HCT116 (cell line): ENCODE measurements at regions not wholly inside any gene's neighbourhood (a gene's known extent, or its start where the extent isn't known, plus 50 kb on each side); places are given as distances from the start of the nearest gene placed in this dataset.

Experiments used
- ATAC-seq: fragments of 200-7000 bp; cut with Tn5 transposase; 2 replicates; pipeline ENCODE4 v1.9.1; 2020; ENCODE audit warnings: mild to moderate bottlenecking, moderate library complexity
- BruUV-seq: library from RNA; stranded (reverse); fragments of 400-500 nt; replicated peaks from 2 replicates; lab custom pipeline; 2021; lab: Mats Ljungman, UMichigan
- CTCF ChIA-PET: fragments of 300-600 bp; sonication (Branson Sonifier 250); formaldehyde crosslinking; loops from one replicate; lab custom pipeline; 2021; ENCODE audit warnings: antibody characterized with exemption; lab: Charles Lee
- POLR2A ChIA-PET: fragments of 300-600, 350-600 bp; sonication (Branson Sonifier 250); formaldehyde crosslinking; loops from one replicate; lab custom pipeline; 2021; ENCODE audit warnings: antibody characterized with exemption; lab: Charles Lee
- RAD21 ChIA-PET, 2 experiments: fragments of 300-600 bp; sonication (Branson Sonifier 250); formaldehyde crosslinking; loops; one replicate each; lab custom pipeline; 2023; ENCODE audit warnings: low total read pairs in 2 of 2; ENCODE audit not compliant: uncharacterized antibody in 2 of 2, unreplicated experiment in 2 of 2, low non-redundant PET in 1 of 2; lab: Charles Lee
- DNase-seq: peaks from one replicate; pipeline ENCODE4 v3.0.0-alpha.2; 2010; ENCODE audit warnings: low read depth, low spot score
- H2AFZ ChIP-seq: fragments of 200-600 bp; shearing (Covaris generic), sonication (generic); 2 replicates; pipeline ENCODE4 v1.6.1; 2017; ENCODE audit warnings: low read depth, mixed run types, mixed read lengths, antibody characterized with exemption, low read length; ENCODE audit not compliant: poor library complexity, severe bottlenecking
- H3K27ac ChIP-seq: 2 replicates; pipeline ENCODE4 v1.5.1; 2012; ENCODE audit warnings: low read depth, low read length
- H3K27me3 ChIP-seq: fragments of 200-600 bp; sonication (generic); 2 replicates; pipeline ENCODE4 v1.6.1; 2016; ENCODE audit warnings: mixed run types, low read length, mixed read lengths; ENCODE audit not compliant: insufficient read depth
- H3K36me3 ChIP-seq, 2 experiments: fragments of 200-500 bp in 1 of 2; fragments of 200-600 bp in 1 of 2; sonication (Bioruptor generic) in 1 of 2; sonication (generic) in 1 of 2; 2 replicates each; pipeline versions ENCODE4 v1.5.1 to v1.6.1; 2014 to 2016; ENCODE audit warnings: low read length in 2 of 2, inconsistent platforms in 1 of 2, mixed read lengths in 1 of 2, mixed run types in 1 of 2; ENCODE audit not compliant: insufficient read depth in 2 of 2, control insufficient read depth in 1 of 2
- H3K4me1 ChIP-seq, 2 experiments: fragments of 200-600 bp in 1 of 2; sonication (generic) in 1 of 2; 2 replicates each; pipeline versions ENCODE4 v1.5.1 to v1.6.1; 2012 to 2017; ENCODE audit warnings: low read length in 2 of 2, inconsistent platforms in 1 of 2, mild to moderate bottlenecking in 1 of 2, mixed read lengths in 1 of 2, mixed run types in 1 of 2, moderate library complexity in 1 of 2; ENCODE audit not compliant: insufficient read depth in 2 of 2, control insufficient read depth in 1 of 2
- H3K4me2 ChIP-seq: fragments of 200-600 bp; sonication (generic); 2 replicates; pipeline ENCODE4 v1.6.1; 2017; ENCODE audit warnings: mixed run types, low read length, mixed read lengths
- H3K4me3 ChIP-seq, 2 experiments: fragments of 200-600 bp in 1 of 2; sonication (generic) in 1 of 2; replicated peaks in 1 of 2; 2 replicates each; pipeline ENCODE4 v1.5.1; 2011 to 2016; ENCODE audit warnings: low read length in 2 of 2, control low read depth in 1 of 2, low read depth in 1 of 2, mild to moderate bottlenecking in 1 of 2, mixed read lengths in 1 of 2, mixed run types in 1 of 2
- H3K79me2 ChIP-seq: fragments of 200-600 bp; sonication (generic); 2 replicates; pipeline ENCODE4 v1.6.1; 2017; ENCODE audit warnings: mild to moderate bottlenecking, mixed run types, low read length, moderate library complexity, mixed read lengths; ENCODE audit not compliant: insufficient read depth
- H3K9ac ChIP-seq: fragments of 200-600 bp; sonication (generic); 2 replicates; pipeline ENCODE4 v1.6.1; 2016; ENCODE audit warnings: low read length, mixed read lengths
- H3K9me2 ChIP-seq: fragments of 200-600 bp; sonication (generic), shearing (Covaris generic); 2 replicates; pipeline ENCODE4 v1.6.1; 2017; ENCODE audit warnings: mixed run types, mild to moderate bottlenecking, moderate library complexity; ENCODE audit not compliant: insufficient read depth
- H3K9me3 ChIP-seq, 2 experiments: fragments of 200-500 bp in 1 of 2; fragments of 200-600 bp in 1 of 2; sonication (Bioruptor generic) in 1 of 2; sonication (generic) in 1 of 2; 2 replicates each; pipeline ENCODE4 v1.6.1; 2014 to 2017; ENCODE audit warnings: low read length in 2 of 2, mixed read lengths in 2 of 2, inconsistent platforms in 1 of 2, low read depth in 1 of 2, mild to moderate bottlenecking in 1 of 2, mixed run types in 1 of 2, moderate library complexity in 1 of 2; ENCODE audit not compliant: control insufficient read depth in 1 of 2, insufficient read depth in 1 of 2
- H4K20me1 ChIP-seq: fragments of 200-600 bp; sonication (generic), shearing (Covaris generic); 2 replicates; pipeline ENCODE4 v1.6.1; 2017; ENCODE audit warnings: mixed run types, mild to moderate bottlenecking, moderate library complexity; ENCODE audit not compliant: insufficient read depth
- ATF3 ChIP-seq: IDR thresholded peaks from 2 replicates; pipeline ENCODE4 v1.6.1; 2012
- CBX3 ChIP-seq: IDR thresholded peaks from 2 replicates; pipeline ENCODE4 v1.6.1; 2012; ENCODE audit warnings: low read depth
- CEBPB ChIP-seq: IDR thresholded peaks from 2 replicates; pipeline ENCODE4 v1.6.1; 2012; ENCODE audit warnings: low read depth
- CTCF ChIP-seq, 3 experiments: fragments of 200-600 bp in 1 of 3; sonication (generic) in 1 of 3; IDR thresholded peaks in 2 of 3; conservative IDR thresholded peaks in 1 of 3; 2 replicates each; pipeline ENCODE4 v1.5.1; 2012 to 2017; ENCODE audit warnings: low read depth in 2 of 3, low read length in 2 of 3, antibody characterized with exemption in 1 of 3, borderline replicate concordance in 1 of 3, control low read depth in 1 of 3, mild to moderate bottlenecking in 1 of 3, mixed read lengths in 1 of 3, mixed run types in 1 of 3, moderate library complexity in 1 of 3; ENCODE audit not compliant: insufficient read depth in 1 of 3
- EGR1 ChIP-seq: IDR thresholded peaks from 2 replicates; pipeline ENCODE4 v1.6.1; 2012; ENCODE audit warnings: low read depth
- ELF1 ChIP-seq: IDR thresholded peaks from 2 replicates; pipeline ENCODE4 v1.6.1; 2012; ENCODE audit warnings: low read depth, borderline replicate concordance
- EZH2 ChIP-seq: fragments of 200-600 bp; sonication (generic); IDR thresholded peaks from 2 replicates; pipeline ENCODE4 v1.6.1; 2017; ENCODE audit warnings: antibody characterized with exemption, mixed run types
- EZH2phosphoT487 ChIP-seq: fragments of 200-600 bp; IDR thresholded peaks from 2 replicates; pipeline ENCODE4 v1.6.1; 2018; ENCODE audit warnings: antibody characterized with exemption, borderline replicate concordance
- JUND ChIP-seq: IDR thresholded peaks from 2 replicates; pipeline ENCODE4 v1.6.1; 2012
- MAX ChIP-seq: IDR thresholded peaks from 2 replicates; pipeline ENCODE4 v1.6.1; 2012
- POLR2A ChIP-seq: IDR thresholded peaks from 2 replicates; pipeline ENCODE4 v1.7.0; 2011; ENCODE audit warnings: borderline replicate concordance; ENCODE audit not compliant: insufficient read depth, insufficient read length; ENCODE audit errors: extremely low read depth
- POLR2AphosphoS5 ChIP-seq: IDR thresholded peaks from 2 replicates; pipeline ENCODE4 v1.6.1; 2011; ENCODE audit warnings: mild to moderate bottlenecking, low read depth, low read length, moderate library complexity
- REST ChIP-seq: IDR thresholded peaks from 2 replicates; pipeline ENCODE4 v1.6.1; 2012; ENCODE audit warnings: low read depth
- SP1 ChIP-seq: IDR thresholded peaks from 2 replicates; pipeline ENCODE4 v1.6.1; 2012; ENCODE audit warnings: low read depth
- SRF ChIP-seq: IDR thresholded peaks from 2 replicates; pipeline ENCODE4 v1.6.1; 2012; ENCODE audit warnings: low read depth
- TCF7L2 ChIP-seq: IDR thresholded peaks from 2 replicates; pipeline ENCODE4 v1.7.0; 2011; ENCODE audit warnings: borderline replicate concordance, inconsistent platforms; ENCODE audit not compliant: insufficient read depth, insufficient read length; ENCODE audit errors: extremely low read depth
- YY1 ChIP-seq: IDR thresholded peaks from 2 replicates; pipeline ENCODE4 v1.6.1; 2011; ENCODE audit warnings: low read length, low read depth, moderate library complexity, mild to moderate bottlenecking; ENCODE audit not compliant: insufficient replicate concordance; ENCODE audit errors: extremely low read depth
- ZBTB33 ChIP-seq: IDR thresholded peaks from 2 replicates; pipeline ENCODE4 v1.6.1; 2011; ENCODE audit warnings: mild to moderate bottlenecking, low read length, moderate library complexity; ENCODE audit not compliant: insufficient replicate concordance; ENCODE audit errors: extremely low read depth
- ZFX ChIP-seq: fragments of 450-650 bp; IDR thresholded peaks from 2 replicates; pipeline ENCODE4 v1.6.1; 2017
- ZNF274 ChIP-seq: fragments of 200-500 bp; sonication (Bioruptor generic); IDR thresholded peaks from 2 replicates; pipeline ENCODE4 v1.6.1; 2014; ENCODE audit warnings: mild to moderate bottlenecking, low read depth, low read length, inconsistent platforms
- intact Hi-C: fragments of 100-400 bp; cut with micrococcal nuclease; formaldehyde crosslinking; loops from 2 replicates; pipeline ENCODE4 v1.10.0; 2022

GRCh38 chr3:88267441-88267840, 117.7 kb downstream of the C3orf38 start:
- Histone ChIP-seq H3K9me2 (no peaks in the 10 kb centered on the region), H3K4me3 (no peak overlapping the region), H3K4me2 (no peak overlapping the region), H3K9me3 (no peaks in the 10 kb centered on the region), H3K27ac (no peak overlapping the region), H4K20me1 (no peaks in the 10 kb centered on the region), H3K9ac (no peak overlapping the region), H3K79me2 (no peaks in the 10 kb centered on the region), H3K36me3 (no peaks in the 10 kb centered on the region), H2AFZ (no peak overlapping the region), H3K4me1 (no peaks in the 10 kb centered on the region), H3K27me3 (no peaks in the 10 kb centered on the region)
- no TSS peak for BruUV-seq
- no peak for TF ChIP-seq ELF1
- no peak for TF ChIP-seq CTCF (IDR thresholded peaks at IDR 0.05 in 2 of 3, conservative IDR thresholded peaks at IDR 0.05 in 1 of 3; ENCODE audit: borderline replicate concordance in 1 of 3, insufficient read depth in 1 of 3, low read depth in 2 of 3, low read length in 2 of 3)
- no peak for TF ChIP-seq MAX
- no peak for TF ChIP-seq REST
- TF ChIP-seq SRF = no peak
- no peak for TF ChIP-seq POLR2AphosphoS5
- TF ChIP-seq ZBTB33 = no peak
- TF ChIP-seq EZH2 = no peak
- no peak for TF ChIP-seq CBX3
- no peak for TF ChIP-seq ZFX
- TF ChIP-seq EGR1 = no peak
- TF ChIP-seq EZH2phosphoT487 = no peak
- TF ChIP-seq TCF7L2 = no peak
- TF ChIP-seq SP1 = no peak
- no peak for TF ChIP-seq ATF3
- TF ChIP-seq POLR2A = no peak
- no peak for TF ChIP-seq JUND
- no peak for TF ChIP-seq CEBPB
- TF ChIP-seq ZNF274 = no peak
- TF ChIP-seq YY1 = no peak
- ATAC-seq = no peak
- RAD21 ChIA-PET = no interaction called here
- intact Hi-C loops = no loop called here
- DNase-seq = no peak
- POLR2A ChIA-PET = no interaction called here
- CTCF ChIA-PET = no interaction called here
